ENCODE measurements at regions not wholly inside any gene's neighbourhood (a gene's known extent, or its start where the extent isn't known, plus 50 kb on each side); places are given as distances from the start of the nearest gene placed in this dataset.
"Not testable (repeated sequence)": the region's sequence is repeated elsewhere in the genome, so short reads cannot be mapped to it uniquely, and the experiment has no call there.

DNA sequence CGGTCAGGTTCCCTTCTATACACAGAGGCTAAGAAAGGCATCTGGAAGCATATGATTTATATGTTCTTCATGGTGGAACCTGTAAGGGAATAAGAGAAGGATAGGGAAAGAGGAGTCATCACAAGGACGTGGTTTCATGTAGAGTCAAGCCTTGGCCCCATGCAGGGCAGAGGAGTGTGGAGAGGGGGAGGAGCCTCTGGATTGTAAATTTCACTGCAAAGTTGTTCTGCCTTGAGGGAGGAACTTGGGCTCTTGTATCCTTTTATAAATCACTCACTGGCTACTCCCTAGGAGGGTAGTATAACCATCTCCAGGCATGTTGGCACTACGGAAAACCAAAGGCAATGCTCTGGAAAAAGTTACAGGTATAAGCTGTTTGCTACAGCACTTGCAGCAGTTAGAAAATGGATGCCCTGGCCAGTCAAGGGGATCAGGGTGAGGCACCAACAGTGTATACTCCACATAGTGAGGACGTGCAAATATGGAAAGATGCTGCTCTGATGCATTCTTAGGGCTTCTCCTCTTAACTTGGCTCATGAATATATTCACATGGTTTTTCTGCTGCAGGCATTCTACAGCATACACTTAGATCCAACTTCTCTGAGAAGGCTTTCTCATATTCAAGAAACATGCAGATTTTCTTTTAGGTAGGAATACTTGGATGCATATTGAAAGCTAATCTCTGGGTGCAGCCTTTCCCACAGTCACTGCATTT, 60.3 kb upstream of the ZNF81 start:
- DNase-seq (ENCODE audit: low spot score), result no peak

DNA sequence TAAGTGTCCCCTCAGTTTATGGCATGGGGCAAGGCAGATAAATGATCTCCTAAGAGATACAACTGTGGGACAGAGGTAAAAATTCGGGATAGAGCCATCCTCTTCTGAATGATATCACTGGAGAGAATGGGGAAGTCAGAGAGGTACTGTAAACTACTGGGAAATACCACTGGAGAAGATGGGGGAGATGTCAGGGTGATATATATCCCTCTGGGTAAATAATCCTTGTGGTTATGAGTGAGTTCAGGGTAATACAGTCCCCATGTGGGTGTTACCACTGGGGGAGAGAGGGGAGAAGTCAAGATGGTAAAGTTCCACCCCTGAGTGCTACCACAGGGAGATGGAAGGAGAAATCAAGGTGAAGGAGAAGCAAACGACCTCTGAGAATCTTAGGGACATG, 63.9 kb upstream of the ZNF81 start:
- no peak for DNase-seq (ENCODE audit: low spot score)

DNA sequence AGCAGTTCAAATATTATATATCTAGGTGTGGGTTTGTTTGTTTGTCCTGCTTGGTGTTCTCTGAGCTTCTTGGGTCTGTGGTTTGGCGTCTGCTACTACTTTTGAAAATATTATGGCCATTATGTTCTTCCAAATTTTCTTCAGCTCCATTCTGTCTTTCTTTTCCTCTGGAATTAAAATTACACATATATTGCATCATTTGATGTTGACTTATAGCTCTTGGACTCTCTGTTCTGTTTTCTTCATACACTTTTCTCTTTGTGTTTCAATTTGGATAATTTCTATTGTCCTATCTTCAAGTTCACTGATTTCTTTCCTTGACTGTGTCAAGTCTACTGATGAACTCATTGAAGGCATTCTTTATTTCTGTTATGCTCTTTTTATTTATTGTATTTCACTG, 65.2 kb upstream of the ZNF81 start:
- no peak for DNase-seq (ENCODE audit: low spot score)

DNA sequence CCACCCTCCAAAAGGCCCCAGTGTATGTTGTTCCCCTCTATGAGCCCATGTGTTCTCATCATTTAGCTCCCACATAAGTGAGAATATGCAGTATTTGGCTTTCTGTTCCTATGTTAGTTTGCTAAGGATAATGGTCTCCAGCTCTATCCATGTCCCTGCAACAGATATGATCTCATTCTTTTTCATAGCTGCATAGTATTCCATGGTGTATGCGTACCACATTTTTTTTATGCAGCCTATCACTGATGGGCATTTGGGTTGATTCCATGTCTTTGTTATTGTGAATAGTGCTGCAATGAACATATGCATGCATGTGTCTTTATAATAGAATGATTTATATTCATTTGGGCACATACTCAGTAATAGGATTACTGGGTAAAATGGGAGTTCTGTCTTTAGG, 73.9 kb upstream of the ZNF81 start:
- DNase-seq (ENCODE audit: low spot score), result not testable (repeated sequence)

DNA sequence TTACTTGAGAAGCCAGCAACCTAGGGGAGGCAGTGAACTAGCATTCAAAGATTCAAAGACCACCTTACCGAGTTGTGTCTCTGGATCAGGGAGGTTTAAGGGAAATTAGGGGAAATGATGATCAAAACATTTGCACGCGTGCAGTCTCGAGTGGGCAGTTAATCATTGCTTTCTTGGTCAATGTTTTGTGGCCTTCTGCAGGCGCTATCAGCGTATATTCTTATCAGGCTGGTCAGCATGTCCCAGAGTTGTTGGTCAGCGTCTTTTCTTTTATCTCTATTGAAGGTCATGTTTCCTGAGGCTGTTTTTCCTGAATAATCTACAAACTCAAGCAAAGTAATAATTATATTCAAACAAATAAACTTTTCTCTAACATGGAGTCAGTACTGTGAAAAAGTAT, 84.0 kb upstream of the ZNF81 start:
- DNase-seq (ENCODE audit: low spot score), result no peak

DNA sequence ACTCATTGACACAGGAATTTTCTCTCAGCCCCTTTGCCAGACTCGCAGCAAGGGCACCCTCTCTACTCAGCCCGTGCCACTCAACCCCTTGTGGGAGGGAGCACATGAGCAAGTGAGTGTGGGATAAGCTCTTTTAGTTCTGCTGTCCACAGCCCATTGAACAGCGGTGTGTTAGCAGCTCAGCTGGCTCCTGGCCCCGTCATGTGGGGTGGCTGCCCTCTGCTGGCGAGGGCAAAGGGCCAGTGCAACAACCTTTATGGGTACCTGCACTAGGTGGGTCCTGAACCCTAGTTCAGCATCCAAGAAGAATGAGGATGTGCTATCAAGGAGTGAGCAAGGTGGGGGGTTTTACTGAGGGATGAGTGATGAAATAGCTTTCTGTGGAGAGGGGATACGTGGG, 85.0 kb upstream of the ZNF81 start:
- DNase-seq (ENCODE audit: low spot score), result peak; percentile 13

DNA sequence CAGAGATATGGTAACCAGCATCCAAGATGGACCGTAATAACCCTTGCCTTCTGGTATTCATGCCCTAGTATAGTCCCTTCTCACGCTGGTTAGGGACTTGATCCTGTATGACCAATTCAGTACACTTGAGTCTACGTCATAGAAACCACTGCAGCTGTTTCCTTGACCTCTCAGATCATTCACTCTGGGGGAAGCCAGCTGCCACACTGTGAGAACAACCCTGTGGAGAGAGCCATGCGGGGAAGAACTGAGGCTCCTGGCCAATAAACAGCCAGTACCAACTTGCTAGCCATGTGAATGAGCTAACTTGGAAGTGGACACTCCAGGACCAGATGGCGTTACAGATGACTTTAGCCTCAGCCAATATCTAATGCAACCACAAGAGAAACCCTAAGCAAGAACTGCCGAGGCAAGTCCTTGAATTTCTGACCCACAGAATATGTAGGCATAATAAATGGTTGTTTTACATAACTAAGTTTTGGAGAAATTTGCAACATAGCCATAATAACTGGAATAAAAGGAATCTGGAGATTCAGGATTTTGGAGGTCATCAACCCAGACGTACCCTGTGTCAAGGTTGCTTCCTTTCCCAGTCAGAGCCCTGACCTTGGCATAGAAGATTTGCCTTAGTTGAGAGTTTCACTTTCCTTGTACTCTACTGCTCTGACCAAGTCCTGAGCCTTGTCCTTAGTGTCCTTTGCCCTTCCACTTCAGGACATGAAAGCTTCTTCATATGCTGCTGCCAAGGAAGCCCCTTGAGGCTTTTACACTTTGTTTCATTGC, 87.3 kb upstream of the ZNF81 start:
- DNase-seq (ENCODE audit: low spot score), result no peak

DNA sequence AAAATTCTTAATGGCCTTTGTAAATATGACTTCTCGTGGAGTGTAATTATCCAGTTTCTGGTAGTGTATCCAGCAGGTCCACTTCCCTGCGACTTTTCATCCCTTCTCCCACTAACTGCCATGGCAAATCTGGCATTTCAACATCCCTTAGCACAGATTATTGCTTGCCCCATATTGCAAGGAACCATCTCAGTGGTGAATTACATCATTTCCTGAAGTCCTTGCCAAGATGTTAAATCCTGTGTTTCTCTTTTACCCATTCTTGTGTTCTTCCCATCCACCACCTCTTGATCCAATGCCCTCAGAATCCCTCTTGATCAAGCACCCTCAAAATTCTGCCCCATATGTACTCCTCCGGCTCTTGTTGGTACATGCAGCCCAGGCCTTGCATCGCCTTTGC, 88.1 kb upstream of the ZNF81 start:
- peak; percentile 14 for DNase-seq (ENCODE audit: low spot score)

DNA sequence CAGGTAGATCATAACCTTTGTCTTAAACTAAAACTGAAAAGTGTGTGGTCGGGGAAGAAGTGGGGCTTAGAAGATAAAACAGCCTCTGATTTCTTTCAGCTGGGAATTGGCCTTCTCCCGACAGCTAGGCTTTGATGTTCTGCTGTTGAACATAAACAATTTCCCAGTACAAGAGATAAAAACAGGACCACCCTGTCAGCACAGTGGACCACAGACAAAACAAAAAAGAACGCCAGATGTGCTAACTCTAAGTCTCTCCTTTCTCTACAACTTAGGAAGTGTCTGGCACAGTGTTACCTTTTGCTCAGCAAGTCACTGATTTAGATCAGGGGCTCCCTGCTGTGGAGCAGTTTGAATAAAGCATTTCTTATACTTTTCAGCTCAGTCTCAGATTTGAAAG, 87.5 kb upstream of the UXT start:
- no peak for DNase-seq (ENCODE audit: low spot score)

DNA sequence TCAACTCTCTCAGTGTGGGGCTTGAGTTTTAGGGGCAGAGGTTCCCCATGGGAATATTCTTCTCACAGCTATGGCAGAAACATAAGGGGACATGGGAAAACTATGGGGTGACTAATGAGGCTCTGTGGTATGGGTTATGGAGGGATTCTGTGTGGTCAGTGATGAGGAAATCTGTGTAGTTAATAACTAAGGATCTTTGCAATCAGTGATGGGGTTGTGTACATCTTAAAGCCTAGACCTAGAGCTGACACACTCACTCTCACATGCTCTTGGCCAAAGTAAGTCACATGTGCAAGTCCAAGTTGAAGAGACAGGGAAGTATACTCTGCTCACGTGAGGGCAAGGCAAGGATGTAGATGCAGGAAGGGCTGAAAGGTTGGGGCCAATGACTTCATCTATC, 86.4 kb upstream of the UXT start:
- DNase-seq (ENCODE audit: low spot score), result no peak

DNA sequence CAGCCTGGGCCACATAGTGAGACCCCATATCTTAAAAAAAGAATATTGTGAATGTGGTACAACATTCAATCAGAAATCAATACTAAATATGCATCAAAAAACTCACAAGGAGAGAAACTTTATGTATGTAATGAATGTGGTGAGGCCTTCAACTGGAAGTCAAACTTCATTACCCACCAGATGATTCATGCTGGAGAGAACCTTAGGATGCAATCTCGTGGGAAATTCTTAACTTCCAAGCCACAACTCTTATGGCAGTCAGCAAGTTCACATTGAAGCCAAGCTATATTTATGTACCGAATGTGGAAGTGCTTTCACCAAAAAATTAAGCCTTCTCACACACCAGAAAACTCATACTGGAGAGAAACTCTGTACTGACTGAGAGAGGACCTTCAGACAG, 84.5 kb upstream of the UXT start:
- peak; percentile 18 for DNase-seq (ENCODE audit: low spot score)

DNA sequence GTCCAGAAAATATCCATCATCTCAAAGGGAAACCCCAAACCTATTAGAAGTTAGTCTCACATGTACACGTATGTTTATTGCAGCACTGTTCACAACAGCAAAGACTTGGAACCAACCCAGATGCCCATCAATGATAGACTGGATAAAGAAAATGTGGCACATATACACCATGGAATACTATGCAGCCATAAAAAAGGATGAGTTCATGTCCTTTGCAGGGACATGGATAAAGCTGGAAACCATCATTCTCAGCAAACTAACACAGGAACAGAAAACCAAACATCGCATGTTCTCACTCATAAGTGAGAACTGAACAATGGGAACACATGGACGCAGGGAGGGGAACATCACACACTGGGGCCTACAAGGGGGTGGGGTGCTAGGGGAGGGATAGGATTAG, 79.9 kb upstream of the UXT start:
- not testable (repeated sequence) for DNase-seq (ENCODE audit: low spot score)

DNA sequence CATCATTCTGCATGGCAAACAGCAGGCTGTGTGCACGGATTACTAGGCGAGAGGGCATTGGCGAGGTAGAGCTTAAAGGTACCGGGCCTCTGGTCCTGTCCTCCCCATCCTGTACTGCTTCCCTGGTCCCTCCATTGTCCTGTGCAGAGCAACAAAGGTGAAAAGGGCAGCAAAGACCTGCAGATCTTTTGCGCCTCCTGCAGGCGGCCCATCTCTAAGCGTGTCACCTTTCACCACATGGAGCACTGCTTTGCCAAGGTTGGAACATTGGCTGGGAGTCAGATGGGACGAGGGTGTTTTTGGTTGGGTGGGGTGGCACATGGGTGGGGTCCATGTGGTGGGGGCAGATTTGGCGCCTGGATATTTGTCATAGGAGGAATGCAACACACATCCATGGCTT, 64.7 kb upstream of the UXT start:
- no peak for DNase-seq (ENCODE audit: low spot score)

DNA sequence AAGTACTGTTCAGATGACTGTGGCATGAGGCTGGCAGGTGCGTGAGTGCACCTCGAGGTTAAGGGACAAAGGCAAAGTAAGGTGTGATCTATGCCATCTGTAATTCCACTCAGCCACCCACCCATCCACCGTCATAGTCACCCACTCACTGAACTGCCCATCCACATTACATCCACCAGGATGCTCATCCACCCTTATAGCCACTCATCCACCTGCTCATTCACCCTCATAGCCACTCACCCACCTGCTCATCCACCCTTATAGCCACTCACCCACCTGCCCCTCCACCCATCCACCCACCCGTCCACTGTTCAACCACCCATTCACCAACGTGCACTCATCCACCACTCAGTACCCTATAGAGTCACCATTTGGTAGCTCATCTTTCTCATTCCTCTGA, 64.1 kb upstream of the UXT start:
- no peak for DNase-seq (ENCODE audit: low spot score)

DNA sequence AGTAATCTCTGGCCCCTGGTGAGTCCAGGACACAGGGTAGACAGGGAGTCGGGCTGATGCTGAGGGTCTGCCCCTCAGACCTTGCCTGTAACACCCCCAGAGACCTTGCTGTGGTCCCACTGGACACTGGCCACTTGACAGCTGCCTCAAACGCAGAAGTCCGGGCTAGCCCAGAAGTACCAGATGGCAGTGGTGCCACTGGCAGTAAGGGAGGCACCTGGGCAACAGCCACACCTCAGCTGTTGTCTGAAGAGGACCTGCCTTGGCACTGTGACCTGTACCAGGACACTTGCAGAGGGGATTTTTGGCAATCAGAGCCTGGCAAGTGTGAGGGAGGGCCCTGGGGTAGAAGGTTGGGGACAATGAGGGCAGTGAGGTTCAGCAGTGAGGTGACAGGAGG, 63.3 kb upstream of the UXT start:
- DNase-seq (ENCODE audit: low spot score), result no peak

DNA sequence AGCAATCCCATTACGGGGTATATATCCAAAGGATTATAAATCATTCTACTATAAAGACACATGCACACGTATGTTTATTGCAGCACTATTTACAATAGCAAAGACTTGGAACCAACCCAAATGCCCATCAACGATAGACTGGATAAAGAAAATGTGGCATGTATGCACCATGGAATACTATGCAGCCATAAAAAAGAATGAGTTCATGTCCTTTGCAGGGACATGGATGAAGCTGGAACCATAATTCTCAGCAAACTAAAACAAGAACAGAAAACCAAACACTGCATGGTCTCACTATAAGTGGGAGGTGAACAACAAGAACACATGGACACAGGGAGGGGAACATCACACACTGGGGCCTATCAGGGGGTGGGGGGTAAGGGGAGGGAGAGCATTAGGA, 56.1 kb upstream of the UXT start:
- DNase-seq (ENCODE audit: low spot score), result not testable (repeated sequence)

DNA sequence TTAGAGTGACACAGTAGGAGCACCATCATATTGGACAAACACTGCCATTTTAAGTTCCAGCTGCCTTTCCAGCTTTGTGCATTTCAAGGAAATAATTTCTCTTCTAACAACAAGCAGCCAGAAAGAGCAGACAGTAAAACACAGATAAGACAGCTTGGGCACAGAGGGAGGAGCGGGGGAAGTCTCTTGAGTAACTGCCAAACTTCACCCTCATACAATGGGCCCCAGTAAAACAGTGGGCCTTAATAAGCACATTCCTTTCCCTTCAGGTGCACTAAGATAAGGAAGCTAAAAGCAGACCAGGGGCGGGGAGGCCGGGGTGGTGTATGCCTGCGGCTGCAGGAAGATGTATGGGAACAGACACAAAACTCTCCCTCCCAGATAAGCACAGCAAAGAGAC, 53.7 kb upstream of the UXT start:
- not testable (repeated sequence) for DNase-seq (ENCODE audit: low spot score)

DNA sequence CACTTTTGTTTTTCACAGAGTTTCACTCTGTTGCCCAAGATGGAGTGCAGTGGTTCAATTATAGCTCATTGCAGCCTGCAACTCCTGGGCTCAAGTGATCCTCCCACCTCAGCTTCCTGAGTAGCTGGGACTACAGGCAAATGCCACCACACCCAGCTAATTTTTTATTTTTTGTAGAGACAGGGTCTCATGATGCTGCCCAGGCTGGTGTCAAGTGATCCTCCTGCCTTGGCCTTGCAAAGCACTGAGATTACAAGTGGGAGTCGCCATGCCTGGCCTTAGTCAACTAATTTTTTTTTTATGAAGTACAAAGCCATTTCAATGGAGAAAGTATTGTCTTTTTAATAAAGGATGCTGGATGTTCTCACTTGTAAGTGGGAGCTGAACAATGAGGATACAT, 51.3 kb upstream of the UXT start:
- no peak for DNase-seq (ENCODE audit: low spot score)
